Nephron (organoid): ENCODE measurements at regions not wholly inside any gene's neighbourhood (a gene's known extent, or its start where the extent isn't known, plus 50 kb on each side); places are given as distances from the start of the nearest gene placed in this dataset.
A peak's percentile ranks its signal among the peaks of the same experiment; 100 is the strongest.

ENCODE experiments used
- H3K27ac Mint-ChIP-seq, 3 experiments: 2 replicates each; pipeline ENCODE4 v1.8.0; 2020; ENCODE audit warnings: mixed read lengths in 3 of 3, mild to moderate bottlenecking in 2 of 3, moderate library complexity in 1 of 3
- H3K27me3 Mint-ChIP-seq: 2 replicates; pipeline ENCODE4 v1.8.0; 2021; ENCODE audit warnings: low read depth, mild to moderate bottlenecking, moderate library complexity, mixed read lengths
- H3K36me3 Mint-ChIP-seq: 2 replicates; pipeline ENCODE4 v1.8.0; 2020; ENCODE audit warnings: low read depth, mixed read lengths
- H3K4me1 Mint-ChIP-seq: 2 replicates; pipeline ENCODE4 v1.8.0; 2020; ENCODE audit warnings: mixed read lengths
- H3K4me3 Mint-ChIP-seq, 3 experiments: 2 replicates each; pipeline ENCODE4 v1.8.0; 2020; ENCODE audit warnings: mild to moderate bottlenecking in 3 of 3, mixed read lengths in 3 of 3, moderate library complexity in 2 of 3
- H3K9me3 Mint-ChIP-seq: 2 replicates; pipeline ENCODE4 v1.8.0; 2020; ENCODE audit warnings: mixed read lengths
- TF ChIP-seq, protein P1 (sequence below), 3 experiments: fragments of 200-600 bp; sonication (generic); IDR thresholded peaks; one replicate each; pipeline ENCODE4 v1.5.0; 2021; ENCODE audit warnings: antibody characterized with exemption in 3 of 3; ENCODE audit not compliant: unreplicated experiment in 3 of 3

DNA sequence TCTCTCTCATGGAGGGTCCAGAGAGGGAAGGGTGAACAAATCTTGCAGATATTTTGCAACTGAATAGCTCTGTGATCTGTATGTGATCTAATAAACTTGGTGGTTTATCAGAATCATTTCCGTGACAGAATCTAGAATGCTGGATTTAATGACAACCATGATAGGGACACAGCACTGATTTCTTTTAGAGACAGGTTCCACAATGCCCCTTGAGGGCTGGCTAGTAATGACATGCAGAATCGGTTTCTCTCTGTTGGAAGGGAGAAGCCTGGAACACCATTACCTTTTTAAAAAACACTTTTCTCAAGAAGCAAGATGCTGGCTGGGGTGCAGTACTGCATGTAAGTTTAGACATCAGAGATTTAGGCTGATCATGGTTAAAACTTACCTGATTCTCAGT is 313.4 kb downstream of the CDH26 start:
- H3K4me1 Mint-ChIP-seq, result peaks cover 18% of the 10 kb centered on the region
- peaks cover 43% of the 10 kb centered on the region for H3K27me3 Mint-ChIP-seq
- H3K9me3 Mint-ChIP-seq, result peaks cover 5% of the 10 kb centered on the region
- H3K36me3 Mint-ChIP-seq, result no peaks in the 10 kb centered on the region
- no peak overlapping the region for H3K4me3 Mint-ChIP-seq
- H3K27ac Mint-ChIP-seq, result no peak overlapping the region
- TF ChIP-seq, protein P1, sequence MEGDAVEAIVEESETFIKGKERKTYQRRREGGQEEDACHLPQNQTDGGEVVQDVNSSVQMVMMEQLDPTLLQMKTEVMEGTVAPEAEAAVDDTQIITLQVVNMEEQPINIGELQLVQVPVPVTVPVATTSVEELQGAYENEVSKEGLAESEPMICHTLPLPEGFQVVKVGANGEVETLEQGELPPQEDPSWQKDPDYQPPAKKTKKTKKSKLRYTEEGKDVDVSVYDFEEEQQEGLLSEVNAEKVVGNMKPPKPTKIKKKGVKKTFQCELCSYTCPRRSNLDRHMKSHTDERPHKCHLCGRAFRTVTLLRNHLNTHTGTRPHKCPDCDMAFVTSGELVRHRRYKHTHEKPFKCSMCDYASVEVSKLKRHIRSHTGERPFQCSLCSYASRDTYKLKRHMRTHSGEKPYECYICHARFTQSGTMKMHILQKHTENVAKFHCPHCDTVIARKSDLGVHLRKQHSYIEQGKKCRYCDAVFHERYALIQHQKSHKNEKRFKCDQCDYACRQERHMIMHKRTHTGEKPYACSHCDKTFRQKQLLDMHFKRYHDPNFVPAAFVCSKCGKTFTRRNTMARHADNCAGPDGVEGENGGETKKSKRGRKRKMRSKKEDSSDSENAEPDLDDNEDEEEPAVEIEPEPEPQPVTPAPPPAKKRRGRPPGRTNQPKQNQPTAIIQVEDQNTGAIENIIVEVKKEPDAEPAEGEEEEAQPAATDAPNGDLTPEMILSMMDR (IDR thresholded peaks at IDR 0.05; ENCODE audit: unreplicated experiment in 3 of 3), result peak; percentile 32 to 50 (median 47)

DNA sequence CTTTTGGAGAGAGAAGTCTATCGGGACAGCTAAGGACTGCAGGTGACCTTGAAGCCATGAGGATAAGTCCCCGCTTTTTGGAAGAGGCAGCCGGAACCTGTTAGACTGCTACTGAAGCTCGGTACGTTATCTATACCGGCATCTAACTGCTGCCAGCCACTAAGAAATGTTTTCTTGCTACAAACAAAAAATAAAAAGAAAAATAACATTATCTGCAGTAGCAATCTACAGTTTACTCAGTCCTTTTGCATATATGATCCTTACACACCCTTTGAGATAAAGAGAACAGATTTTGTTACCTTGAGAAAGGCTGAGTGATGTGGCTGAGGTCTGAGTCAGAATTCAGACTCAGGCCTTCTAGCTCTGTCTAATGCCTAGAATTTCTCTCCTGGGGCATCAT is 314.6 kb downstream of the CDH26 start:
- Mint-ChIP-seq H3K27me3 (peaks cover 35% of the 10 kb centered on the region), H3K9me3 (peaks cover 5% of the 10 kb centered on the region), H3K4me1 (peaks cover 18% of the 10 kb centered on the region), H3K36me3 (no peaks in the 10 kb centered on the region), H3K27ac (no peak overlapping the region), H3K4me3 (no peak overlapping the region)
- TF ChIP-seq, protein P1 (IDR thresholded peaks at IDR 0.05; ENCODE audit: unreplicated experiment in 3 of 3), result no peak

DNA sequence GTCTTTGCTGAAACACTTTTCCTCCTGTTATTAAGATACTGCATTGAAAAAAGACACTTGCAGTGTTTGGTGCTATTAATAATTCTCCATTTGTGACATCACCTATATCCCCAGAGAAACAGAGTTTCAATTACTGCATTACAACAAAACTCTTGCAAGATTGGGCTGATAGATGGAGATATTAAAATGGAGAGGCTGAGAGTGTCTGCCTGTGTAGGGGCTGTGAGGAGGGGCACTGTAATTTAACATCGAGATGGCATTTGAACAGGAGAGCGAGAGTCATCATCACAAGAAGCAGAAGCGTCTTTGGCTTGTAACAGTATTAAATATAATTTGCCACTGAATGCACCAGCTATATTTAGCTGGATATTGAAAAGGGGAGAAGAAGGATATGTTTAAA is 316.5 kb downstream of the CDH26 start:
- no peak overlapping the region for H3K4me3 Mint-ChIP-seq
- TF ChIP-seq, protein P1 (IDR thresholded peaks at IDR 0.05; ENCODE audit: unreplicated experiment in 3 of 3), result no peak
- H3K9me3 Mint-ChIP-seq, result peaks cover 11% of the 10 kb centered on the region
- H3K27ac Mint-ChIP-seq, result no peak overlapping the region
- H3K4me1 Mint-ChIP-seq, result peaks cover 7% of the 10 kb centered on the region
- peaks cover 33% of the 10 kb centered on the region for H3K27me3 Mint-ChIP-seq
- H3K36me3 Mint-ChIP-seq, result no peaks in the 10 kb centered on the region

DNA sequence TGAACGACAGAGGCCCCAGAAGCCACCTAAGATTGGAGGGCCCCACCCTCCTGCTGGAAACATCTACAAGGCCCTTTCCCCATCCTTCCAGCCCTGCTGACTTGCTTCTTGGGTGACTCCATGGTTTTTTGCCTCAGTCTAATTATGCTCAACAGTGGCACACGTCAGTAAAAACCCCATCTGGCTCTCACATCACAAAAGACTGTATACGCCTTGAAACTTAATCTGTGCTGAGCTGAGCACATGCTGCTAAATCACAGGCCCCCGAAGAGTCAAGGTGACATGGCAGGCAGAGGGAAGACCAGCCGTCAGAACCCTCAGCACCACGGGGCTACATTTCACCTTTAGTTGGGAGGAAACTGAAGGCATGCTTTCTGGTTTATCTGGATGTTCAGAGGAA is 323.1 kb downstream of the CDH26 start:
- Mint-ChIP-seq H3K4me3 (no peak overlapping the region), H3K27me3 (peaks cover 3% of the 10 kb centered on the region), H3K4me1 (no peaks in the 10 kb centered on the region), H3K9me3 (peaks cover 44% of the 10 kb centered on the region), H3K27ac (no peak overlapping the region), H3K36me3 (peaks cover 5% of the 10 kb centered on the region)
- TF ChIP-seq, protein P1 (IDR thresholded peaks at IDR 0.05; ENCODE audit: unreplicated experiment in 3 of 3), result no peak

DNA sequence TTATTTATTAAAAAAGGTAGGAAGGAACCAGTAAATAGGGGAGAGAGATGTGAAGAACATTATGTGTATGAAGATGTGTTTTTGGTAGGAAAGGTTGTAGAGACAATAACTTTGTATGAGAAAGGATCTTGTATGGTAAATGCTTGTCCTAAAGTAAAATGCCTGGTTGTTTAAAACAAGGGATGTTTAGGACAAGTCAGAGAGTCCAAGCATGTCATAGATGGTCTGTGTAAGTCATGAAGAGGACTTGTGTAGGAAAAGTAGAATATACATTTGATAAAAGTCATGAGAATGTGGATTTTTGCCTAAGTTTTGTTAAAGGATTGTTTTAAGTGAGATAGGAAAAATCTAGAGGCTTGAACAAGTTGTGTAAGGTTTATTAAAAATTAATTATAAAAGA is 325.1 kb downstream of the CDH26 start:
- peaks cover 3% of the 10 kb centered on the region for H3K27me3 Mint-ChIP-seq
- peaks cover 5% of the 10 kb centered on the region for H3K36me3 Mint-ChIP-seq
- H3K27ac Mint-ChIP-seq, result no peak overlapping the region
- no peak overlapping the region for H3K4me3 Mint-ChIP-seq
- peaks cover 46% of the 10 kb centered on the region for H3K9me3 Mint-ChIP-seq
- no peaks in the 10 kb centered on the region for H3K4me1 Mint-ChIP-seq
- TF ChIP-seq, protein P1 (IDR thresholded peaks at IDR 0.05; ENCODE audit: unreplicated experiment in 3 of 3), result no peak

DNA sequence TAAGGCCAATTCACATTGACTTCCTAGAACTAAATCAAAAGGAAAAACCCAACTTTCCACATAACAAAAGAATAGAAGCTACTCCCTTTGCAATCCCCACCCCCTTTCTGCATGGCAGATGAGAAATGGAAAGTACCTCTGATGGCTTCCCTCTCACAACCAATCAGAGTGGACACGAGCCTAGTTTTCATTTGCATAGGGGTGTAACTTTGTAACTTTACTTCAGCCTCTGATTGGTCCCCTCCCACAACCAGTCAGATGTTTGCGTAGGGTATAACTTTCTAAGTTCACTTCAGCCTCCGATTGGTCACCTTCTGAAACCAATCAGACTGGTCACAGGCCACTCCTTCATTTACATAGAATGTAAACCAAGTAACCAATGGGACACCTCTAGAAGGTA is 328.5 kb downstream of the CDH26 start:
- no peaks in the 10 kb centered on the region for H3K27me3 Mint-ChIP-seq
- peaks cover 50% of the 10 kb centered on the region for H3K9me3 Mint-ChIP-seq
- H3K4me1 Mint-ChIP-seq, result no peaks in the 10 kb centered on the region
- H3K4me3 Mint-ChIP-seq, result no peak overlapping the region
- TF ChIP-seq, protein P1 (IDR thresholded peaks at IDR 0.05; ENCODE audit: unreplicated experiment in 3 of 3), result no peak
- H3K27ac Mint-ChIP-seq, result no peak overlapping the region
- H3K36me3 Mint-ChIP-seq, result peaks cover 5% of the 10 kb centered on the region
